ENCODE measurements at regions not wholly inside any gene's neighbourhood (a gene's known extent, or its start where the extent isn't known, plus 50 kb on each side); places are given as distances from the start of the nearest gene placed in this dataset.

DNA sequence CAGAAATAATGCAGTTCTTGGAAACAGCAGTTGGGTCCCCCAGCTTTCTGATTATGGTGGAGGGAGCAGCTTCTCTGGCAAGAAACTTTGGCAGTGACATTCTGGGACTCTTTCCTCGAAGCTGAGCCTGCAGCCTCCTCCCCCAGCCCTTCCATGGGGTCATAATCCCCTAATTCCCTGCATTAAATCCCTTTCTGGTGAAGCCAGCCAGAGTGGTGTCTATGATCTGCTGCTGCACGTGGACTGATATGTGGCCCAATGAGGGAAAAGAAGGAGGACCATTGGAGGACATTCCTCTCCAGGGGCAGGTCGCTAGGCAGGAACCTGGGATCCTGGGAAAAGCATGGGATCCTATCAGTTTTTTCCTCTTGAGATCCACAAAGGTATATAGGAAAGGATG is 470.5 kb downstream of the RPS24 start:
- no peak for DNase-seq

DNA sequence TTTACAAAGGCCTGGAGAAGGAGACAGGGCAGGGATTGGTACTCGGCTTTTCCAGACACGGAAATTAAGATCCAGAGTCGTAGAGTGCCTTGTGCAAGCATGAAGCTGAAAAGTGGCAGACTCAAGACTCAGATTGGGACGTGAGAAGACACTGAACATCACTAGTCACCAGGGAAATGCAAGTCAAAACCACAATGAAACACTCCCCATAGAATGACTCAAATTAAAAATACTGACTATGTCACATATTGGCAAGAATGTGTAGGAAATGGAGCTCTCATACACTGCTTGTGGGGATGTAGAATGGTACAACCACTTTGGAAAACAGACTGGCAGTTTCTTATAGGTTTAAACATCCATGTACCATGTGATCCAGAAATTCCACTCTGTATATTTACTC is 472.0 kb downstream of the RPS24 start:
- no peak for DNase-seq

GRCh38 chr10:78506614-78507013 is 473.0 kb downstream of the RPS24 start:
- no peak for DNase-seq

DNA sequence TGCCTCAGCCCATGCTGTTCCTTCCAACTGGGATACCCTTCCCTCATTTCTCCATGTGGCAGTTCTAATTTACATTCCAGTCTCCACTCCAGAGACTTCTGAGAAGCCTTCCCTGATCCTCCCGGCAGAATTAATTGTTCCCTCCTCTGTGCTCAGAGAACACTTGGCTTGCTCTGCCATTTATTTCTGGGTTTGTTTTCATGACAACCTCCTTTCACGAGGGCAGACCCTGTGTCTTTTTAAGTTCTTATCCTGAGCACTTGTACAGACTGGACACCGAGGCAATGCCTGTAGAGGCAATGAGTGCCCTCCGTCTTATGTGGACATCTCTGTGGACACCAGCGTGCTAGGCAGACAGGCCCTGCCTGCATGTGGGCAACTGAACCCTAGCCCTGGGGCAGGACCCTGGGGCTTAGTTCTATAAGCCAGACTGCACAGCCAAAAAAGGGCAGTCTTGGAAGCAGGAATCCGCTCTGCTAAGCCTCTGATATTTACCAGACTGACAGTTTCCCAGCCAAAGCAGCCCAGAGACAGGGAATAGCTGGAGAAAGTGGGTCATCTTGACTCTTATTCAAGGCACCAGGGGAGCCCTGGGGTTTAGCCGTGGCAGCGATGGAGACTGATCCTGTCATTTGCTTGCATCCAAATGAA is 474.0 kb downstream of the RPS24 start:
- no peak for DNase-seq

DNA sequence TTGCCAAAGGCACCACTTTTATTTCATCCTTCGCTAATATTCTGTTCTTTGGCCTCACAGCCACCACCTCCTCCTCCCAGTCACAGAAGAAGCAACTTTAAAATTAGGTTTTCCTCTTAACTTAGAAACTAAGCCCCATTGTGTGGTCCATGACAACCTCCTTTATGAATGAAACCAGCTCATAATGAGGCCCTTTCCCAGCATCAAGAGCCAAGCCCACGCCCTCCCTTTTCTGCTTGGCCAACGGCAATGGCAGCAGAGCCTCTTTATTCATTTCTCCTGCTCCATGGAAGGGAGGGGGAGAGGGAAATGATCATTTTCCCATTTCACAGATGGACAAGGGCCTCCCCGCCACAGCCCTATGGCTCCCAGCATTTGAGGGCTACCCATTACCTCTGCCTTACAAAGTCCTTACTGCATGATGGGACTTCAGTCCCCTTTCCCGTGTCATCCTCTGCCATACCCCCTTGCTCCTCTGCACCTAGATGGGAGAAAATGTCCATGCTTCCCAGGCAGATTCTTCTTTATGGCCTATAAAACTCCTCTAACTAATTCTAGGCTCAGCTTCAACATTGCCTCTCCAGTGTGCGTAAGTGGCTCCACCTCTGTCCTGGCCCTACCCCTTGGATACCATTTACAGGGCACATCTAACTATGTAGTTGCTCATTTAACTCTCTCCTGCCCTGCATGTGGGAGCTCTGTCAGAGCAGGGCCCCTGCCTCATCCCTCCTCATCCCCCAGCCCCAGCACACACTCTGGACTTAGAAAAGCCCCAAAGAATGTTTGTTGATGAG is 475.5 kb downstream of the RPS24 start:
- DNase-seq: no peak

DNA sequence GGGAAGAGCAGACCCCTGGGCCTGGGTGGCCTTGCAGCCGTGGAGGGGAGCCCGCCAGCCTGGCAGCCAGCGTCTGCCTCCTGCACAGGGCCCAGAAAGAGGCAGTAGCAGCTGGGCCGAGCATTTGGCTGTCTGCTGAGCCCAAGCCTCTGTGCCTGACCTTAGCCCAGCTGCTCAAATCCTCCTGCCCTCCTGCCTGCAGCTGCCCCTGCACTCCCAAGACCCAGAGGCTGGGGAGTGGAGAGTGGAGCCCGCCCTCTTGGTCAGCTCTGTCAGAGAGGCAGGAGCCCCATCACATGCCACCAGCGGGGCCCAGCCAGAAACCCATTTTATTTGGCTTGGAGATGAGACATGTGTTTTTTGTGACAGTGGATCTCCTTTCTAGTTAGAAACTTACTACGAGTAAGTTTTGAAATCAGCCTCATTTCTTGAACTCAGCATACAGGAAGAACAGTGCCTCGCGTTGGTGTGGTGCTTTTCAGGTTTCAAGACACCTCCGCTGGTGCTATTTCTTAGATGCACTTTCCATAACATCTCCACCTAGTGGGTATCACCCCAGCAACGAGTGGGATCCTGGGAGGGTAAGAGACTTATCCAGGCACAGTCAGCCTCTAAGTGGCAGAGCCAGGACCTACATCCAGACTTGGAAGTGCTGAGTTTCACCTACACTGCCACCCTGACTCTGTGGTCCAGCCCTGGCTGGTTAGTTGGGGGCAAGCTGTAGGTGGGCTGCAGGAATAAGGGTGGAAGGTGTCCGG is 477.1 kb downstream of the RPS24 start:
- no peak for DNase-seq

DNA sequence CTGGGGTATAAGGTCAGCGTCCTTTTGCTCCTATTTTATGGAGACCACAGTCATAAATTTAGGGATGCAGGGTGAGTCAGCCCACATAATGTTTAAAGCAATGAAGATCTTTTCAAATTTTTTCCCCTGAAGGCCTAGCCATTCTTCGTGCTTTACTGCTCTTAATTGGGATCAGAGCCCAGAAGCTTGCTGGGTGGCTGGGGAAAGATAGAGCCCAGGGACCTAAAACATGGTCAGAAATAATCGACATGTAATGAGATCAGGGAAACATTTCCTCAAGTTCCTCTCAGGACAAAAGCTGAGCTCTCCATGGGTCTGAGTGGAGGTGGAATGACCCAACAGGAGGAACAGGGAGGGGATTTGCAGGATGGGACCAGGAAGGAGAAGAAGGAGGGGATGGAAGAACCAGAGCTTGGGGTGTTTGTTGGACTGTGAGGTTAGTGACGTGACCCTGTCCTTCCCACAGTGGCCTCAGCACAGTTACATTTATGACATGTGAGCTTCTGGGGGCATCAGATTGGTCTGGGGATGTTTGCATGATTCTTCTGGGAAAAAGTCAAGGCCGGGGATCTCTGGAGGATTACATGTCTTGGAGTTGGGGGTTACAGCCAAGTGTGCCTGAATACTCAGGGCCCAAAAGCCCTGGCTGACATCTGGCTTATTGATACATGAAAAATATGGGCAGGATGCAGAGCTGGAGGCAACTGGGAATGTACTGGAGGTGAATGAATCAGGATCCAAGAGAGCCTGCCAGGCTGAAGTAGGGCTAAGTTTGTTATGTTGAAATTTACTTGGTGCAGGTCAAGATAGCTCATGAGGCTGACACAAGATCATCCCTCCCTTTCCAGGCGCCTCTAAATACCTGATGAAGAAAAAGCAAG is 477.9 kb downstream of the RPS24 start:
- no peak for DNase-seq

DNA sequence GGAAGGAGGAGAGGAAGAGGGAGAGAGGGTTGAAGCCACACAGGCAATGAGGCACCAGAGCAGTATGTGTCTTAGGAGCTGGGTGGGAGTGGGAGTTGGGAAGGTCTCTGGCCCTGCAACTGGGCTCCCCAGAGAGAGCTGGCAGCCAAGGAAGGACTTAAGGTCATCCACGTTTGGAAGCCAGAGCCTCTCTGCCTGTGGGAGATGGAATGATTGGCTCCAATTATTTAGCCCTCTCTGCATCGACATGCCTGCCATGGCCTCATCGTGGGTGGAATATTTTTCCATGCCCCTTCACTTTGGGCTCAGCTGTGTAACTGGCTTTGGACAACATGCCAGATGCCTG is 478.5 kb downstream of the RPS24 start:
- no peak for DNase-seq

GRCh38 chr10:78513330-78513729 is 479.7 kb downstream of the RPS24 start:
- DNase-seq: no peak

DNA sequence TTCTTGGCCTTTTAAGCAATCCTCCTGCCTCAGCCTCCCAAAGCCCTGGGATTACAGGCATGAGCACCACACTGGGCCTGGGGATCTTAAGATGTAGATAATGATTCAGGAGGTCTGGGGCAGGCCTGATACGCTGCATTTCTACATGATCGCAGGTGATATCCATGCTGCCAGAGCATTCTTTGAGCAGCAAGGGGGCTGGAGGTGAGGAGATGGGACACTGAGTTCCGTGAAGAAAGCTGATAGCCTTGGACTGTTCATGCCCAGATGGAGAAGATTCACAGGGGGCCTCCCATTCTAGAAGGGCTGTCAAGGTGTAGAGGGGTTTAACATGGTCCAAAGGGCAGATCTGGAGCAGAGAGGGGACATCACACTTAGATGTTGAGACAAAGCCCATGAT is 480.3 kb downstream of the RPS24 start:
- no peak for DNase-seq

DNA sequence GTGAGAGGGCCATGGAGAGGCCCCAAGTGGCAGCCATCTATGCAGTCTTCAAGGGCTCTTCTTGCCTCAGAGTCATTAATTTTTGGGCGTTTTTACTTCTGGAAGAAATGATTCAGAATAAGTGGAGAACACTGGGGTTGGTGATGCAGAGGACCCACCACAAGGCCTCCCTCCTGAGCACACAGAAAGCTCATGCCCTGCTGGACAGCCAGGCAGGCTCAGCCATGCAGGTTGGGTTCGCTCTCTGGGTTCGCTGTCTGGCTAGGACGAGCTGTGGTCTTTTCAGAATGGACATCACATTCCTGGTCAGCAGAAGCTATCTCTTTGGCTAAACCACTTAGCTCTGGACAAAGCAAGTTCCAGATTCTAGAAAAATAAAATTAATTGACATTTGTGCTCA is 480.8 kb downstream of the RPS24 start:
- DNase-seq: no peak

- no peak for DNase-seq
Observed at GRCh38 chr10:78515038-78515872, 481.6 kb downstream of the RPS24 start.

DNA sequence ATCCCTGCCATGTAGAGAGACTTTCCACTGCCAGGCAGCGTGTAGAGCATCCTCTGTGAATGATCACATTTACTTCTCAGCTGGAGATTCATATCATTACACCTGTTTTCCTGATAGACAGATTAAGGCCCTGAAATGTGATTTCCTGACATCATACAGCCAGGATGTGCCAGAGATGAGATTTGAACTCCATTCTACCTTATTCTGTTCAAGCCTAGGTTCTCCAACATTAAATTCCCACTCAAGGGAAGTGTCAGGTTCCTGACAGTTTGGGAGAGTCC is 482.1 kb downstream of the RPS24 start:
- DNase-seq: no peak

GRCh38 chr10:78516236-78516635 is 482.6 kb downstream of the RPS24 start:
- DNase-seq: no peak

DNA sequence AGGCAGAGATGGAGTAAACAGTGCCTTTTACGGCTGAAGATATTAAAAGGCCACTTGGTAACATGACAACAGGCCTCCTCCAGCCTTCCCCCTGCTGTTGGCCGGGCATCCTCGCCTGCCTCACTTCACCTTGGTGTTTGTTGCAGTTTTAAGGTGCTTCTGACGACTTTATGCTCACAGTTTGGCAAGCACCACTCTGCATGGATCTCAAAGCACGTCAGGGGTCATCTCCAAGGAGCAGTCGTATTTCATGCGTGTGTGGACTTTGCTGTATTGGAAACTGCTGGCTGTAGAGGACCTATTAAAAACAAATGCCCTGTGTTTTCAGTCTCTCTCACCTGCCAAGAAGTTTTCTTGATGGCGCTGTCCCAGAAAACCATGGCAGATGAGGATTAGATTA is 483.1 kb downstream of the RPS24 start:
- DNase-seq: no peak

GRCh38 chr10:78518224-78518623 is 484.6 kb downstream of the RPS24 start:
- no peak for DNase-seq

DNA sequence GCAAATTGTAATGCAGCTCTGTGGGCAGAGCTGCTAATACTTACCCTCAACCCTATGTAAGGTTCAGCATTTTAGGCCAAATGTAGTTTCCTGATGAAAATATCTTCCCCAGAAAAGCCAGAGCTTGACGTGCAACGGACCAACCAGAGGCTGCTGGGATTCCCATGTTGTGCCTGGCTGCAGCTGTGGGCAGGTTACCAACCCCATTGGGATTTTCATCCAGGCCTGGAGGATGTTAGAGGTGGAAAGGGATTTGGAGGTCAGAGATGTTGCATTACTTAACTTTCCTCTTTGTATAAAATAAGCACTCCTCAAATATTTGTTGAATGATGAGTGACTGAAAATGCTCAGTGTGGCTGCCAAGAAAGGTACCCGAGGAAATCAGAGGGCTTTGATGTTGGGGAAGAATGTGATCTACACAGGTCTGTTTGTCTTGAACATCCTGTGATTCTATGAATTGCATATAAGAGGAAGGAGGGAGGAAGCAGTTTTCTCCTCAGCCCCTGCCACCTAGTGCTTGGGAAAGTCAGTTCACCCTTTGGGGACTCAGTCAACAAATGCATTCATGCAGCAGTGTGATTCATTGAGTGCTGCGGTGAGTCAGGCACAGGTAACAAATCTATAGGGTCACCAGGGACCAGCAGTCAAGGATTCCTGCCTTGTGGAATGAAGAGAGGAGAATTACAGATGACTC is 487.2 kb downstream of the RPS24 start:
- DNase-seq: no peak

GRCh38 chr10:78523453-78523852 is 489.8 kb downstream of the RPS24 start:
- DNase-seq: no peak

GRCh38 chr10:78524342-78524741 is 490.7 kb downstream of the RPS24 start:
- no peak for DNase-seq

GRCh38 chr10:78524941-78525340 is 491.3 kb downstream of the RPS24 start:
- no peak for DNase-seq

DNA sequence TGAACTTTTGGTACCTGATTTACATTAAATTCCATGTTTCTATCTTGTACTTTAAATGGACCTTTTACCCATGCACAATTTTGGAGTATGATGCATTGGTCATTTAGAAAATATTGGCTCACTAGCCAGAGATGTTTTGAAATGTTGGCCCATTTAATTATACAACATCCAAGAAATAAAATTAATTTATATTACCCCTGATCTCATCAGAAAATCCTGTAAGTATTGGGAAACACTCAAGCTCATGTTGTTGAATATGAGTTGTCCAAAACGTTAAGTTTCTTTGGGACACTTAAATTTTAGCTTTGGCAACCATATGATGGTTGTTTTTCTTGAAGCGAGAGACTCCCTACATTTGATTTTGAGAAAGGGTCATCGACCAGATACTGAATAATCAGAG is 492.7 kb downstream of the RPS24 start:
- DNase-seq: no peak

DNA sequence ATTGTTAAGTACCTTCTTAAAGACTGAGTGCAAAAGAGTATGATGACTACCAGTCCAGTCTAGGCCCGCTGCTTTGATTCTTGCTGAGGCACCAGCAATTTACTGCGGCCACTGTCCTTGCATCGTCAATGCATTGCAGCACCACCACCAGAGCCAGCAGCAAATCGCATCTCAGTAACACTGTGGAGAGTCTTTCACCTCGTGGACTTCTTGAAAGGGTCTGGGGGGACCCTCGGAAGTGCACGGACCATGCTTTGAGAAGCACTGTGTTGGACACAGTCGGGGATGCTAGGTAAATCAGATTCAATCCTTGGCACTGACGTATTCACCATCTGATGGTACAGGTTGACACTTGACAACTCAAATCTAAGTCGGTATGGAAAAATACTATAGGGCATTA is 493.6 kb downstream of the RPS24 start:
- DNase-seq: no peak

All from amniotic stem cell (primary cell).